GM12891 (cell line): ENCODE measurements at regions not wholly inside any gene's neighbourhood (a gene's known extent, or its start where the extent isn't known, plus 50 kb on each side); places are given as distances from the start of the nearest gene placed in this dataset.

Experiments used
- PAX5 ChIP-seq: IDR thresholded peaks from 2 replicates; pipeline ENCODE4 v1.6.1; 2011; ENCODE audit warnings: low read length, moderate library complexity, mild to moderate bottlenecking; ENCODE audit not compliant: insufficient read depth, severe bottlenecking
- POLR2A ChIP-seq: IDR thresholded peaks from 2 replicates; pipeline ENCODE4 v1.6.1; 2011; ENCODE audit warnings: low read depth, low read length, control low read depth
- POLR2AphosphoS5 ChIP-seq: IDR thresholded peaks from 2 replicates; pipeline ENCODE4 v1.6.1; 2011; ENCODE audit warnings: low read depth, low read length, control low read depth
- SPI1 ChIP-seq: IDR thresholded peaks from 2 replicates; pipeline ENCODE4 v1.6.1; 2011; ENCODE audit warnings: low read depth, low read length, control low read depth
- TAF1 ChIP-seq: IDR thresholded peaks from 2 replicates; pipeline ENCODE4 v1.6.1; 2011; ENCODE audit warnings: low read depth, low read length, control low read depth

GRCh38 chr1:183736343-183736742, 68.6 kb upstream of the RGL1 start:
- no peak for TF ChIP-seq TAF1
- no peak for TF ChIP-seq POLR2AphosphoS5
- TF ChIP-seq PAX5 = no peak
- no peak for TF ChIP-seq POLR2A
- no peak for TF ChIP-seq SPI1
